ENCODE measurements at regions not wholly inside any gene's neighbourhood (a gene's known extent, or its start where the extent isn't known, plus 50 kb on each side); places are given as distances from the start of the nearest gene placed in this dataset.
"Not testable (repeated sequence)": the region's sequence is repeated elsewhere in the genome, so short reads cannot be mapped to it uniquely, and the experiment has no call there.

DNA sequence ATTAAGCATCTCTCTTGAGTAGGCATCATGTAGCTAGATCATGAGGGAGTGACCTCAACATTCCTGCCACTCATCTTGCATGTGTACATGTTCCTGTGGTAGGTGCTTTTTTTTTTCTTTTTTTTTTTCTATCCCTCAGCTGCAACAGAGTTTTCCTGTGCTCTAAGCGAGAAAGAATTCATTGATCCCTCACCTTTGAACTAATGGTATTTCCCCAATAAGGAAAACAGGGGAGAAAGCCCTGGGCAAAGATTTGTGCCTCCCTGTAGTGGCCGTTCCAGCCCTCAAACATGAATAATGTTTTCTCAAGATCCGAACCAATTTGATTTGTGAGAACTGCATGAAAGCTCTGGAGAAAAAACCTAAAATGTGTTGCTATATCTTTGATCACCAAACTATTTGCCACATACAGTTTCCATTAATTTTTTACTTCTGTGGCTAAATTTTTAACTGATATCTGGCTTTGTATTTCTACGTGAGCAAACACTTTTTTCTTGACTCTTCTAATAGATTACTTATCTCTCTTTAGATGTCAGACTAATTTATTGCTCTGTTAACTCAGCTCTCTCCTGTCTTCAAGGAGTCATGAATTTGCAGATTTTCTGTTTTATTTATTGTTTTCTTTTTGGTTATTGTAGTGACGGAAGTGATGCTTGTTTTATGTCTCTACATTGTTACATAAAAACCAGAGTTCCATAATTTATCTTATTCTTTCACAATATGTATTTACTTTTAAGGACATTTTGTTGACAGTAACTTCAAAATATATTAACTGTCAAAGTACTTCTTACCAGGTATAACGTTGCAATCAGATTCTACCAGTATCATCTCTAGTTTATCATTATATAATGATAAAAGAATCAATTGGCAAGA, 1396.5 kb downstream of the OTOL1 start:
- in situ Hi-C loops (cut with HindIII; ENCODE audit: low sequenced_read_pairs): no loop called here
- no peak for DNase-seq (ENCODE audit: low spot score)

DNA sequence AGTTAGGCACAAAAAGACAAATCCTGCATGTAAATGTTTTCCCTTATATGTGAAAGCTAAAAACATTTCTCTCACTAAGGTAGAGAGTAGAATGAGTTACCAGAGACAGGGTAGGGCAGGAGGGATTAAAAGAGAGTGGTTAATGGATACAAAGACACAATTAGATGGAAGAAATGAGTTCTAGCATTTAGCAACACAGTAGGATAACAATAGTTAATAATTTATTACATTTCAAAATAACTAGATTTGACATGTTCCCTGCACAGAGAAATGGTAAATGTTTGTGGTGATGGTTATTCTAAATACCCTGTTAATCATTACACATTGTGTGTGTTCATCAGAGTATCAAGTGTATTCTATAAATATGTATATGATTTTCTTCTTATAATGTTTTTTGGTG, 1400.7 kb downstream of the OTOL1 start:
- DNase-seq (ENCODE audit: low spot score): no peak
- in situ Hi-C loops (cut with HindIII; ENCODE audit: low sequenced_read_pairs): no loop called here

DNA sequence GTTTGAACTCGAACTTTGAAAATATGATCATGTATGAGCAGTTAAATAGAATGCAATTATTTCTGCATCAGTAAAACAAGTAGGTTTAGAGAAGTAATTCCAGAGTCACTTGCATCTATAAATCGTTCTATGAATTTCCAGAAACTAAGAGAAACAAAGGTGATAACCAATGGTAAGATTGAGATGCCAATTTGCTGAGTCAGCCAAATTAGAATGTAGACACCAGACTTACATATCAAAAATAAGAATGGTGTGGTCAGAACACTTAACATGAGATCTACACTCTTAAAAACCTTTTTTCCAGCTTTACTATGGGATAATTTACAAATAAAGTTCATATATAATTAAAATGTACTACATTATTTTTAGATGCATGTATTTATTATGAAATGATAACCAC, 1435.9 kb downstream of the OTOL1 start:
- in situ Hi-C loops (cut with HindIII; ENCODE audit: low sequenced_read_pairs): no loop called here

DNA sequence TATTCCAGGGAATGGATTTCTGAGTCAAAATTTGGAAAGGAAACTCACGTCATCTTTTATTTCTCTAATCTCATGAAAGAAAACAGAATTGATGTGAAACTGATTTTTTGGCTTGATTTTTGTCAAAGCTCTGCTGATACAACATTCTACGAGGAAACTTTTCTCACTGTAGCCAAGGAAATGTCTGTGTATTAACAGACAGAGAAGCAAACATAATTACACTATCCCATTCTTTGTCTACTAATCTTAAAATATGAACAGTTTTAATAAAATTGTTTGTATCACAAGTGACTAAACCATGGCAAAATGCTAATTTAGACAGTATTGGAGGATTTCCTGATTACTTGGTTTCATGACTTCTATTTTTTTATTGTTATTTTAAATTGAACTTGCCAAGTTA, 1437.0 kb downstream of the OTOL1 start:
- no peak for DNase-seq (ENCODE audit: low spot score)
- in situ Hi-C loops (cut with HindIII; ENCODE audit: low sequenced_read_pairs): no loop called here

More for the DNA sequence above, 1435.9 kb downstream of the OTOL1 start:
- DNase-seq (ENCODE audit: low spot score): no peak

DNA sequence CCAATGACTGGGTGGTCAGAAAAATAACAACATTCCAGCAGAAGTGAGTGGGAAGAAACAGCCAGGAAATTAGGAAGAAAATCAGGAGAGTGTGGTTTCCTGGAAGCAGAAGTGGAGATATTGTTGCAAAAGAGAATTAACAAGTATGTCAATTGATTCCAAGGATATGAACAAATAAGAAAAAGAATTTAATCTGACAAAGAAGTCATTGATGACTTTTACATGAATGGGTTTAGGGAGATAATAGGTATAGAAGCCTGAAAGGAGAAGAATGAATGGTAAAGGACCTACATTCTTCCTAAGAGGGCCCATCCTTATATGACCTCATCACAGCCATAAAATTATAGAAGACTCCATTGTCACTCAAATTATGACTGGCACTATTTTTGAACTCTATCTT, 1440.1 kb downstream of the OTOL1 start:
- DNase-seq (ENCODE audit: low spot score): no peak
- in situ Hi-C loops (cut with HindIII; ENCODE audit: low sequenced_read_pairs): no loop called here

DNA sequence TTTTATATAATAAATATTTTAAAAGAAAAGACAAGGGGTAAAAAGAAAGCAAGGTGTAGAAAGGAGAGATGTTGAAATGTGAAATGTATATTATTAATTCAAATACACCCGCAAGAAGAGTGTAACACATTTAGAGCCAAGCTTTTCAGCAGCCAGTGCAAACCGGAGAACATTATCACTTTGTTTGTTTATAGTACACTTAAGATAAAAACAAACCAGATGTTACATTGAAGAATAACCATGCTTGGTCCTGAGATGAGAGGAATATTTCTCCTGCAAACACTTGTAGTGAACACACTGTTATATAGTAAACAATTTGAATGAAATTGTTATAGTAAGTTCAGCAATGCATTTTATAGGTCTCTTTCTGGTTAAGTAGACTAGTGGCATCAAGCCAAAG, 1441.5 kb downstream of the OTOL1 start:
- DNase-seq (ENCODE audit: low spot score): no peak
- in situ Hi-C loops (cut with HindIII; ENCODE audit: low sequenced_read_pairs): no loop called here

DNA sequence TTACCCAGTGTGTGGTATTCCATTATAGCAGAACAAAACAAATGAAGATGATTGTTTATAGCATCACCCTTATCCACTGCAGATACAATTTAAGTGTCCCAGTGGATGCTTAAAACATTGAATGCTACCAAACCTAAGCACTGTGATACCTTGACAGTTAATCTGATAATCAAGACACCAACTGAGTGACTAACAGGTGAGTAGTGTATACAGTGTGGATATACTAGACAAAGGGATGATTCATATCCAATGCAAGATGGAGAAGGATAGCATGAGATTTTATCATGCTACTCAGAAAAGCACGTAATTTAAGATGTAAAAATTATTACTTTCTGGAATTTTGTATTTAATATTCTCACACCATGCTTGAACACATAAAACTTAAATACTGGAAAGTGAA, 1449.0 kb downstream of the OTOL1 start:
- DNase-seq (ENCODE audit: low spot score): no peak
- in situ Hi-C loops (cut with HindIII; ENCODE audit: low sequenced_read_pairs): no loop called here

DNA sequence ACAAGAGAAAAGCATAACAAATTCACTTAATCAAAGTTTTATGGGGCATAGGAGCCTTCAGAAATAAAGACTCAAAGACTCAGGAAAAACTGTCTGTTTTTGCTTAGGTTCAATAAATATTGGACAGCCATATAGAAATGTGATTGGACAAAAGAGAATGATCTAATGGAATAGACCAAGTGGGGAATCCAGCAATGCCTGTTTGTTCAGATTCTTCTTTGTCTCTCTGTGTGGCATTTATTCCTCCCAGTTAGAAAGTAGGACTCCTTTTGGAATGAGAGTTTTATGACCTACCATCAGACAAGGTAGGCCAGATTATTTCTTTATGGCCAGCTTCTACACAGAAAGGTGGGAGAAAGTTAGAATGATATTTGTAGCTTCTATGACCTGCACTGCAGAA, 1460.1 kb downstream of the OTOL1 start:
- in situ Hi-C loops (cut with HindIII; ENCODE audit: low sequenced_read_pairs): no loop called here
- DNase-seq (ENCODE audit: low spot score): no peak

DNA sequence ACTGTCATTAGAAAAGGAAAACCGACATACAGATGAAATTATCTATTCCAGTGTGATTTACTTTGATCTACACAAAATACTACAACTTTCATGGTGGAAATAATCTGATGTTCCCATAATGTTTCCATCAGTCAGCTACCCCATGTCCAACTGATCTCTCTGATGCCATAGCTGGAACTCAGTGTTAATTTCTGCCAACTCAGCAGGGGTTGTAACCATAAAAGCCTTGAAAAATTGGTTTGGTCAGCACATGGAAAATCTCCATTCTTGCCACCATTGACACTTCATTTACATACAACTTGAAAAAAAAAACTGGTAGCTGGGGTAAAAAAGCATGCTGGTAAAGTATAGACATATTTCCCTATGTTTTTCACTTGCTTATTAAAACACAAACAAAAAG, 1463.7 kb downstream of the OTOL1 start:
- DNase-seq (ENCODE audit: low spot score): no peak
- in situ Hi-C loops (cut with HindIII; ENCODE audit: low sequenced_read_pairs): no loop called here

DNA sequence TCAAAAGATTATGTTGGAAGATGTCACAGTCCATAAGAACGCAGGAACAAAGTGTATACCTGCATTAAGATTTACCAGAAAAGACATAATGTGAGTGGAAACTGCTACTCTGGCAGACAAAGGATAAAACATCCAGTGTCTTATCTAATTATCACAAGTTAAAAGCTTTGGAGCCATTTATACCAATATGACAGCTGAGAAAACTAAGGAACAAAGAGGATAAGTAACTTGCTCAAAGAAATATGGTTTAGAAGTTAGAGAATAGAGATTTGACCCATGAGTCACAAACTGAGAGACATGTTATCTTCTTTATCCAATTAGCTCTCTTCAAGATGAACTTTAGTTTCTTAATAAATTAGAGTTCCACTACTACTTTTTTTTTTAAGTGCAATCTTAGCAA, 1473.7 kb downstream of the OTOL1 start:
- in situ Hi-C loops (cut with HindIII; ENCODE audit: low sequenced_read_pairs): no loop called here
- no peak for DNase-seq (ENCODE audit: low spot score)

DNA sequence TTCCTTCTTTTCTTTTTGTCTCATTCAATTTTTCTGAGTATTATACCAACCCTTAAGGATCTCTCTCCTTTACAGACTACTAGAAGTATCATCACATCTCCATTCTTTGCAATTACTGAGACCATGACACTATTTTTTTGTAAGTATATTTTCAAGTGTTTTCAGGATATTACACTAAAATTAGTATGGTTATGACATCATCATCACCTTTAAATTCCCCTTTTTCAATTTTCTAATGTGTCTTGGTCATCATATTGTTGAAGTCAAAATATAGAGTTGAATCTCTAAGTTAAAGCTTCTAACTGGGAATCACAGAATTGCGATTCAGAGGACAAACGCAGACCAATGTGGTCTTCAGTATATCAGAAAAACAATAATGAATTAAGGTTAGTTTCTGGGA, 1475.1 kb downstream of the OTOL1 start:
- in situ Hi-C loops (cut with HindIII; ENCODE audit: low sequenced_read_pairs): no loop called here
- DNase-seq (ENCODE audit: low spot score): no peak

DNA sequence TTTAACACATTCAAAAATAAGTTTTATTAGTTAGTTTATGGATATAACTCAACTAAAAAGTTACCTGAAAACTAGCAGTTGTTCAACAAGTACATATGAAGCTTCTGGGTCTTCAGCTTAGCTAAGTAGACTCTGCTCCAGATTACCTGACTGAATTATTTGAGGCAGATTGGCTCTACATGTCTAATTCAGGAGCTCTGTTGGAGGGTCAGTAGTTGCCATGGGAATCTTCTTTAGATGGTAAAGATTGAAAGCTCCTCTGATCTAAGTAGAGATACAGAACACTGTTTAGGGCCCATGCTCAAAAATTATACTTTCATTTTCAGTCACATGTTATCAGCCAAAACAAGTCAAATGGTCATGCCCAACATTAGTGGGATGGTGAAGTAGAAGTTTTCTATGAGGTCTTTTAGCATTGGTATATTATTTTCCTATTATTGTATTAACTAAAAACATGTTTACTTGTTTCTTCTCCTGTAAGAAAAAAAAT, 1476.9 kb downstream of the OTOL1 start:
- in situ Hi-C loops (cut with HindIII; ENCODE audit: low sequenced_read_pairs): no loop called here

DNA sequence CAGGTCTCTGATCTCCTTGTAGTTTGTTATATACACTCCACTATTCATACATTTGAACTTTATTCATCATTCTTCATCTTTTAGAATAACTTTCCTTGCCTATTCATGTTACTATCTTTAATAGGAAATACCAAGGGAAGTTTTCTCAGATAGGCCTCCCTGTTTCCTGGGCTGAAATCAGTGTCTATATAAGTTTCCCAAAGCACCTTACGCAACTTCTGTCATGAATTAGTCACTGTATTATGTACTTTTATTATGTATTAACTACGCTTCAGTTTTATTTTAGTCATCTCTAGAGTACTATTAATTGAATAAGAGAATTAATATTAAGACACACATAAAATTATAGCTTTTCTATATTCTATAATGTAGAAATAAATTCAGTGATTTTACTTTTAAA, 1481.5 kb downstream of the OTOL1 start:
- no peak for DNase-seq (ENCODE audit: low spot score)

More for the DNA sequence above, 1476.9 kb downstream of the OTOL1 start:
- no peak for DNase-seq (ENCODE audit: low spot score)

DNA sequence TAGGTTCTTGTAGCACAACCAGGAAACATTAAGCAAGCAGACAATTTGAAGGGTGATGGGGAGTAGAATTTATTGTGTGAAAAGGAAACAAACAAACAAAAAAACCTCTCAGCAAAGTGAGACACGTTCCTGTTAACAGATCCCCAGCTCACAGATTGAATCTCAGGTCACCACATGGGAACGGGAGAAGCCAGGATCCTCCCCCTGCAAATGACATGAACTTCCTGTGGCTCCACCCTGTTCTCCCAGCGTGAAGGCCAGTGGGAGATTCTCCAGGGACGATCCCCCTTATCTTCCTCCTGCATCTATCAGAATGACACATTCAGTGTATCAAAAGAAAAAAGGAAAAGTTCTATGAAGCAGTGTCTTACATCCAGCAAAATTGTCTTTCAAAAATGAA, 1488.1 kb downstream of the OTOL1 start:
- in situ Hi-C loops (cut with HindIII; ENCODE audit: low sequenced_read_pairs): no loop called here
- DNase-seq (ENCODE audit: low spot score): no peak

More for the DNA sequence above, 1481.5 kb downstream of the OTOL1 start:
- in situ Hi-C loops (cut with HindIII; ENCODE audit: low sequenced_read_pairs): no loop called here

DNA sequence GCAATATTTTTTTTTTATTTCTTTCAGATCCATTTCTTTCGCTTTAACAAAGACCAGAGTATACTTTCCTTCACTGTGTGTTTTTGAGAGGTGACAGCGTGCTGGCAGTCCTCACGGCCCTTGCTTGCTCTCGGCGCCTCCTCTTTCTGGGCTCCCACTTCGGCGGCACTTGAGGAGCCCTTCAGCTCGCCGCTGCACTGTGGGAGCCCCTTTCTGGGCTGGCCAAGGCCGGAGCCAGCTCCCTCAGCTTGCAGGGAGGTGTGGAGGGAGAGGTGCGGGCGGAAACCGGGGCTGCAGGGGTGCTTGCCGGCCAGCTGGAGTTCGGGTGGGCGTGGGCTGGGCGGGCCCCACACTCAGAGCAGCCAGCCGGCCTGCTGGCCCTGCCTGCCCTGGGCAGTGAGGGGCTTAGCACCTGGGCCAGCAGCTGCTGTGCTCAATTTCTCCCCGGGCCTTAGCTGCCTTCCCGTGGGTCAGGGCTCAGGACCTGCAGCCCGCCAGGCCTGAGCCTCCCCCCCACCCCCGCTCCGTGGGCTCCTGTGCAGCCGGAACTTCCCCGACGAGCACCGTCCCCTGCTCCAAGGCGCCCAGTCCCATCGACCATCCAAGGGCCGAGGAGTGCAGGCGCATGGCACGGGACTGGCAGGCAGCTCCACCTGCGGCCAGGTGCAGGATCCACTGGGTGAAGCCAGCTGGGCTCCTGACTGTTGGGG, 1490.6 kb downstream of the OTOL1 start:
- in situ Hi-C loops (cut with HindIII; ENCODE audit: low sequenced_read_pairs): not testable (repeated sequence)

DNA sequence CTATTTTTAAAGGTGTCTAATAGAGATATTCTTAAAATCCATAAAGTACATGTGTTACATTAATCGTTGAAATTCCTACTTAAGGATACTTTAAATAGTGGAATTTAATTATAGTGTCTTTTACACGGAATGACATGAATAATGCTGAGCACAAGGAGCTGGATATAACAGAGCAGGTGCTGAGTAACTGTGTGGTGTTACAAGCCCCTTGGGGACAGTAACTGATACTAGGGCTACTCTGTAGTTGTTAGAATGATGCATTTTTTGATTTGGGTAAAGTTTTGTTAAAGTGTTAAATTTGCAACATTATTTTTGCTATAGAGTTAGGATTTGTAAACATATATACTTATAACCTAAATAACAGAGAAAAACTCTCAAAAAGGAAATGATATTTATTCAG, 1496.1 kb downstream of the OTOL1 start:
- in situ Hi-C loops (cut with HindIII; ENCODE audit: low sequenced_read_pairs): no loop called here
- DNase-seq (ENCODE audit: low spot score): no peak

More for the DNA sequence above, 1490.6 kb downstream of the OTOL1 start:
- DNase-seq (ENCODE audit: low spot score): not testable (repeated sequence)

DNA sequence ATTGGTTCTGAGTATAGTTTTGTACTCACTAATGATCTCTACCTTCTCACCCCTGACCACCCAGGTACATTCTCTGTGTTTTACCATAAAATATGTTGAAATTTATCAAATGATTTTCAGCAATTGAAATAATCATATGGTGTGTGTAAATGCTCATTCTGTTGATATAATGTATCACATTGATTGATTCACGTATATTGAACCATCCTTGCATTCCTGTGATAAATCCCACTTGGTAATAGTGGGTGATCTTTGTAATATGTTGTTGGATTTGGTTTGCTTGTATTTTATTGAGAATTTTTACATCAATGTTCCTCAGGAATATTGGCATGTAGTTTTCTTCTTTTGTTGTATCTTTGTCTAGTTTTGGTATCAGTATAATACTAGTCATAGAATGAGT, 1497.6 kb downstream of the OTOL1 start:
- DNase-seq (ENCODE audit: low spot score): no peak
- in situ Hi-C loops (cut with HindIII; ENCODE audit: low sequenced_read_pairs): no loop called here

DNA sequence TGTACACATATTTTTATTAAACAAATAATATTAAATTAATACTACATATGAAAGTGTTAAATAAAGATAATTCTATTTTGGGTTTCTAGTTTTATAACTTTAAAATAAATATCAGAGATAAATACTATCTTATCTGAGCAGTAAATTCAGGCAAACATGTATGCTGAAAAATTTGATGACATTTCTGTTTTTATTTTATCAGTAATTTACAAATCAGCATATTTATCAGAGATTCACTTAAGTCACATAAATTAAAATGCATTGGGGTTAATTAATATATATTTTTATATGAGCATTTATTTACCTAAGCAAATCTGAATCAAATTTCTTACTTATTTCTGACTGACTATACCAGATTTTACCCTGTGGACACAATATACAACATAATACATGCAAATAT, 1499.8 kb downstream of the OTOL1 start:
- no peak for DNase-seq (ENCODE audit: low spot score)
- in situ Hi-C loops (cut with HindIII; ENCODE audit: low sequenced_read_pairs): no loop called here

DNA sequence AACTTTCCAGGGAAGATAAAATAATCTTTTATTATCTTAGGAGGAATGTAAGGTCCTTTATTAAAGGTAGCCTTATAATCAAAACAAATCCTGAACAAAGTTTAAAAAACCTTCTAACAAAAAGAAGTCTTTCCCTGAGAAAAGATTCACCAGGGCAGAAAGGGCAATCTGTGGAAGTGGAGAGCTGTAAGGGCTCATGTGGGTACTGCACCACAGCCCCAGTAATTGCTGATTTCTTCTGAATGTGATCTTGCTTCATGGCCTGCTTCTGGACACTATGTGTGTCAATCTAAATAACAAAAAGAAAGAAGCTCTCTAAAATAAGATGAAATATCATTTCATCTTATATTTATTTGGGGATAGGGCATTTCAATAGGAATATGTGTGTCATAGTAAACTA, 1501.6 kb downstream of the OTOL1 start:
- in situ Hi-C loops (cut with HindIII; ENCODE audit: low sequenced_read_pairs): no loop called here
- no peak for DNase-seq (ENCODE audit: low spot score)

DNA sequence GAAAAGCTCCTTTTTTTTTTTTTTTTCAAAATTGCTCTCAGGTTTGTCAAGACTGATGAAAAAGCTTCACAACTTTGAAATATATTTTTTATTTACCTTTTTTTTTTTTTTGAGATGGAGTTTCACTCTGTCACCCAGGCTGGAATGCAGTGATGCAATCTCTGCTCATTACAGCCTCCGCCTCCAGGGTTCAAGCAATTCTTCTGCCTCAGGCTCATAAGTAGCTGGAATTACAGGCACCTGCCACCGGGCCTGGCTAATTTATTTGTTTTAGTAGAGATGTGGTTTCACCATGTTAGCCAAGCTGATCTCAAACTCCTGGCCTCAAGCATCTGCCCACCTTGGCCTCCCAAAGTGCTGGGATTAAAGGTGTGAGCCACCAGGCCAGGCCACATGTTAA, 1515.0 kb downstream of the OTOL1 start:
- no peak for DNase-seq (ENCODE audit: low spot score)
- in situ Hi-C loops (cut with HindIII; ENCODE audit: low sequenced_read_pairs): no loop called here

Measured in G401 (cell line).